Panc1 (cell line): ENCODE measurements at regions not wholly inside any gene's neighbourhood (a gene's known extent, or its start where the extent isn't known, plus 50 kb on each side); places are given as distances from the start of the nearest gene placed in this dataset.
"Not testable (repeated sequence)": the region's sequence is repeated elsewhere in the genome, so short reads cannot be mapped to it uniquely, and the experiment has no call there.

Experiments
- ATAC-seq: fragments of 200-7000 bp; cut with Tn5 transposase; 2 replicates; pipeline ENCODE4 v1.9.1; 2020; ENCODE audit warnings: mild to moderate bottlenecking, moderate library complexity
- BruUV-seq: library from RNA; stranded (reverse); fragments of 400-500 nt; replicated peaks from 2 replicates; lab custom pipeline; 2021; lab: Mats Ljungman, UMichigan
- CTCF ChIA-PET: fragments of 300-600 bp; sonication (Branson Sonifier 250); formaldehyde crosslinking; loops from one replicate; lab custom pipeline; 2022; ENCODE audit warnings: antibody characterized with exemption; lab: Charles Lee
- POLR2A ChIA-PET: fragments of 300-600 bp; sonication (Branson Sonifier 250); formaldehyde crosslinking; loops from one replicate; lab custom pipeline; 2022; ENCODE audit warnings: antibody characterized with exemption; lab: Charles Lee
- DNase-seq: peaks from one replicate; pipeline ENCODE4 v3.0.0-alpha.2; 2010; ENCODE audit warnings: low read depth, low spot score
- H3K27ac ChIP-seq: 2 replicates; pipeline ENCODE4 v1.5.1; 2011; ENCODE audit warnings: mild to moderate bottlenecking, low read length, inconsistent platforms
- H3K27me3 ChIP-seq: fragments of 200-500 bp; sonication (Bioruptor generic); 2 replicates; pipeline ENCODE4 v1.6.0; 2014; ENCODE audit warnings: low read length, inconsistent platforms; ENCODE audit not compliant: control insufficient read depth, insufficient read depth
- H3K36me3 ChIP-seq: fragments of 200-500 bp; sonication (Bioruptor generic); 2 replicates; pipeline ENCODE4 v1.5.1; 2014; ENCODE audit warnings: inconsistent platforms, mild to moderate bottlenecking, low read length, moderate library complexity; ENCODE audit not compliant: control insufficient read depth, insufficient read depth
- H3K4me1 ChIP-seq: 2 replicates; pipeline ENCODE4 v1.5.1; 2011; ENCODE audit warnings: inconsistent platforms, mild to moderate bottlenecking, low read length, moderate library complexity; ENCODE audit not compliant: control insufficient read depth, insufficient read depth
- H3K4me3 ChIP-seq, 2 experiments: 2 replicates each; pipeline ENCODE4 v1.5.1; 2011 to 2012; ENCODE audit warnings: low read depth in 2 of 2, low read length in 2 of 2, mild to moderate bottlenecking in 2 of 2, inconsistent platforms in 1 of 2, moderate library complexity in 1 of 2
- H3K9me3 ChIP-seq: fragments of 200-500 bp; sonication (Bioruptor generic); 2 replicates; pipeline ENCODE4 v1.5.1; 2014; ENCODE audit warnings: low read depth, mild to moderate bottlenecking, inconsistent platforms, low read length, moderate library complexity; ENCODE audit not compliant: control insufficient read depth, insufficient read depth
- POLR2AphosphoS5 ChIP-seq: IDR thresholded peaks from 2 replicates; pipeline ENCODE4 v1.6.1; 2012; ENCODE audit warnings: mild to moderate bottlenecking, low read depth, low read length, moderate library complexity
- REST ChIP-seq, 2 experiments: IDR thresholded peaks; 2 replicates each; pipeline ENCODE4 v1.6.1; 2011 to 2012; ENCODE audit warnings: low read depth in 2 of 2, control low read depth in 1 of 2, low read length in 1 of 2, mild to moderate bottlenecking in 1 of 2, moderate library complexity in 1 of 2; ENCODE audit not compliant: insufficient read depth in 1 of 2
- SIN3A ChIP-seq: IDR thresholded peaks from 2 replicates; pipeline ENCODE4 v1.6.1; 2012; ENCODE audit warnings: low read depth, mild to moderate bottlenecking, low read length, moderate library complexity, borderline replicate concordance; ENCODE audit not compliant: insufficient read depth
- TCF7L2 ChIP-seq: IDR thresholded peaks from 2 replicates; pipeline ENCODE4 v1.6.1; 2011; ENCODE audit warnings: mild to moderate bottlenecking, low read depth, low read length, inconsistent platforms
- in situ Hi-C: cut with HindIII; loops from 2 replicates; pipeline ENCODE4 v1.10.0; 2016; ENCODE audit warnings: low sequenced_read_pairs, low pct_unique_long_range_greater_than_20kb
- intact Hi-C: fragments of 100-400 bp; cut with micrococcal nuclease; formaldehyde crosslinking; loops from one replicate; pipeline ENCODE4 v1.10.0; 2022; ENCODE audit not compliant: unreplicated experiment
- TF ChIP-seq, protein P1 (sequence below): fragments of 450-650 bp; IDR thresholded peaks from 2 replicates; pipeline ENCODE4 v1.5.1; 2017; ENCODE audit warnings: mild to moderate bottlenecking

DNA sequence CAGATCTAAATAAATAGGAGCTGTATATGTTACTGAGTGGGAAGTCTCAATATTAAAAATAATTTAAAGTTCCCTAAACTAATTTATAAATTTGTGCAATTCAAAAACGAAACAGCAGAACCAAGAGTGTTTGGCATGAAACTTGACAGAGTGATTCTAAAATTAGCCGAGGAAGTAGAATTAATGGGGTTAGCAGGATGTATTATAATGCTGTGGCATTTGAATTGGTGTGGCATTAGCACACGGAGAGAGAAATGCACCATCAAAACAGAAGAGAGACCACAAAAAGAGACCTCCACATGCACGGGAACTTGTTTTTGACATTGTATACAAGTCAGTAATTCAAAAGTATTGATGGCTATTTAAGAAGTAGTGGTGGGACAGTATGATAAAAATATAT, 366.0 kb upstream of the RGS6 start:
- H3K27ac ChIP-seq, result no peak overlapping the region
- H3K4me3 ChIP-seq, result no peak overlapping the region
- ChIA-PET CTCF (no interaction called here), POLR2A (no interaction called here)
- in situ Hi-C loops (no loop called here), intact Hi-C loops (no loop called here)
- H3K9me3 ChIP-seq, result no peaks in the 10 kb centered on the region
- ATAC-seq (no peak), DNase-seq (no peak)
- no TSS peak for BruUV-seq
- no peaks in the 10 kb centered on the region for H3K27me3 ChIP-seq
- no peaks in the 10 kb centered on the region for H3K36me3 ChIP-seq
- TF ChIP-seq POLR2AphosphoS5 (no peak), TCF7L2 (no peak), SIN3A (no peak), REST (IDR thresholded peaks at IDR 0.05; ENCODE audit: insufficient read depth in 1 of 2, low read depth in 2 of 2, low read length in 1 of 2) (no peak)
- TF ChIP-seq, protein P1, sequence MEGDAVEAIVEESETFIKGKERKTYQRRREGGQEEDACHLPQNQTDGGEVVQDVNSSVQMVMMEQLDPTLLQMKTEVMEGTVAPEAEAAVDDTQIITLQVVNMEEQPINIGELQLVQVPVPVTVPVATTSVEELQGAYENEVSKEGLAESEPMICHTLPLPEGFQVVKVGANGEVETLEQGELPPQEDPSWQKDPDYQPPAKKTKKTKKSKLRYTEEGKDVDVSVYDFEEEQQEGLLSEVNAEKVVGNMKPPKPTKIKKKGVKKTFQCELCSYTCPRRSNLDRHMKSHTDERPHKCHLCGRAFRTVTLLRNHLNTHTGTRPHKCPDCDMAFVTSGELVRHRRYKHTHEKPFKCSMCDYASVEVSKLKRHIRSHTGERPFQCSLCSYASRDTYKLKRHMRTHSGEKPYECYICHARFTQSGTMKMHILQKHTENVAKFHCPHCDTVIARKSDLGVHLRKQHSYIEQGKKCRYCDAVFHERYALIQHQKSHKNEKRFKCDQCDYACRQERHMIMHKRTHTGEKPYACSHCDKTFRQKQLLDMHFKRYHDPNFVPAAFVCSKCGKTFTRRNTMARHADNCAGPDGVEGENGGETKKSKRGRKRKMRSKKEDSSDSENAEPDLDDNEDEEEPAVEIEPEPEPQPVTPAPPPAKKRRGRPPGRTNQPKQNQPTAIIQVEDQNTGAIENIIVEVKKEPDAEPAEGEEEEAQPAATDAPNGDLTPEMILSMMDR, result no peak
- no peaks in the 10 kb centered on the region for H3K4me1 ChIP-seq

GRCh38 chr14:71567499-71568133, 364.6 kb upstream of the RGS6 start:
- H3K27me3 ChIP-seq, in situ Hi-C loops, POLR2A ChIA-PET, DNase-seq, H3K4me3 ChIP-seq, H3K4me1 ChIP-seq, H3K27ac ChIP-seq, ATAC-seq, CTCF ChIA-PET, H3K9me3 ChIP-seq, intact Hi-C loops, BruUV-seq, H3K36me3 ChIP-seq: not testable (repeated sequence)

DNA sequence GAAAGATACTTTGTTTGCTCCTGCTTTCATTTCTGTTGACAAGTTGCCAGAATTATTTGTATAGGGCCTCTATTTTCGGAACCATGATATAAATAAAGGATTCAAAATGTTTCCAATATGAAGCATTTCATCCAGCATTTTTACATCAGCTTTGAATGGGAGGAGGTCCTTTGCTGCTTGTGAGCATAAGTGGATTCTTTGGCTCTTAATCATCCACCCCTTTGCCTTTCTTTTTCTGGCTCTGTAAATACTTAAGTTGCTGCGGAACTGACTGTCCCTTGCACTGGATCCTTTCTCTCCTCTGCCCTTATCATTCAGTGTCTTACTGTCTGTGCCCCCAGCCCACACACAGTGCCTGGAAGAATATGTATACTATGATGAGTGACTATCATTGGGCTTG, 357.3 kb upstream of the RGS6 start:
- Histone ChIP-seq H3K36me3 (no peaks in the 10 kb centered on the region; the same call in 1 of the 2 replicates), H3K27me3 (no peaks in the 10 kb centered on the region), H3K4me3 (no peak overlapping the region), H3K4me1 (no peaks in the 10 kb centered on the region), H3K9me3 (no peaks in the 10 kb centered on the region), H3K27ac (no peak overlapping the region)
- intact Hi-C loops, result no loop called here
- DNase-seq, result peak; percentile 12
- POLR2A ChIA-PET, result no interaction called here
- BruUV-seq, result no TSS peak
- no peak for ATAC-seq
- in situ Hi-C loops, result no loop called here
- TF ChIP-seq POLR2AphosphoS5 (no peak), SIN3A (no peak), TCF7L2 (no peak), REST (IDR thresholded peaks at IDR 0.05; ENCODE audit: insufficient read depth in 1 of 2, low read depth in 2 of 2, low read length in 1 of 2) (no peak)
- TF ChIP-seq, protein P1, result no peak
- CTCF ChIA-PET, result no interaction called here
